HG03196 (cell line): ENCODE measurements at regions not wholly inside any gene's neighbourhood (a gene's known extent, or its start where the extent isn't known, plus 50 kb on each side); places are given as distances from the start of the nearest gene placed in this dataset.
"Not testable (repeated sequence)": the region's sequence is repeated elsewhere in the genome, so short reads cannot be mapped to it uniquely, and the experiment has no call there.

Experiments
- ATAC-seq: cut with Tn5 transposase; IDR thresholded peaks from one replicate; pipeline ENCODE4 v1.9.1; 2021; ENCODE audit not compliant: unreplicated experiment

- ATAC-seq = no peak
Measured at GRCh38 chr14:43471595-43471994, 1035.5 kb downstream of the FSCB start.

DNA sequence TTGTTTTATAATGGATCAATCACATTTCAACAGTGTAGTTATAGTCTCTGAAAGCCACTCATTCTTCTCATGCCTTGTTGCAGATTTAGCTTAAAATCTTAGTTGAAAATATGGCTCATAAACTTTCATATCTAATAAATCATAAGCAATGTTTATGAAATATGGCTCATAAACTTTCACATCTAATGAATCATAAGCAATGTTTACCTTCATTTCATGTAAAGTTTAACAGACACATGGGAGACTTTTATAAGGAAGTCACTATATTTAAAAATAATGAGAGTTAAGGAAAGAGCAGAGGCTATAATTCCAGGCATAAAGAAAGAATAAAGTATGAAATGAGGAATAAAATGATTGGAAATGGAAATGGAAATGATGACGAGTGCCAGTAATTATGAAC, 1042.1 kb downstream of the FSCB start:
- ATAC-seq = no peak

DNA sequence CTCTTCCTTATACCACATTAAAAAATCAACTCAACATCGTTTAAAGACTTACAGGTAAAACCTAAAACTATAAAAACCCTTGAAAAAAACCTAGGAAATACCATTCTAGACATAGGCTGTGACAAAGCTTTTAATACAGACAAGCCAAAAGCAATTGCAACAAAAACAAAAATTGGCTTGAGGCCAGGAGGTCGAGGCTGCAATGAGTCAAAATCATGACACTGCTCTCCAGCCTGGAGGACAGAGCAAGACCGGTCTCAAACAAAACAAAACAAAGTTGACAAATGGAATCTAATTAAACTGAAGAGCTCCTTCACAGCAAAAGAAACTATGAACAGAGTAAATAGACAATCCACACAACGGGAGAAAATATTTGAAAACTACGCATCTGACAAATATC, 1057.8 kb downstream of the FSCB start:
- ATAC-seq = no peak

- no peak for ATAC-seq
Measured at GRCh38 chr14:43438056-43438455, 1069.0 kb downstream of the FSCB start.

DNA sequence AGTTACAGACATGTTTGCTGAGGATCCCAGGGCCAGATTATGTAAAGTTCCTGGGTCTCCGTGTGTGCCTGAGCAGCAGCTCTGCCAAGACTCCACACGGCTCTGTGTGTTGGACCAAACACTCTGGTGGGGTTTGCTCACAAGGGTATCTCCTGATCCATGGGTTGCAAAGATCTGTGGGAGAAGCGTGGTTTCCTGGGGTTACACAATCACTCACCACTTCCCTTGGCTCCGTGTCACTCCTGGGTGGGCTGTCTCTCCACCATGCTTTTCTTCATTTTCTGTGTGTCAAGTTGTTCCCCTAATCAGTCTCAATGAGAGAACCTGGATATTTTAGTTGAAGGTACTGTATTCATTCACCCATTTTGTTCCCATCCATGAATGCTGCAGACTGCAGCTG, 1088.8 kb downstream of the FSCB start:
- no peak for ATAC-seq

DNA sequence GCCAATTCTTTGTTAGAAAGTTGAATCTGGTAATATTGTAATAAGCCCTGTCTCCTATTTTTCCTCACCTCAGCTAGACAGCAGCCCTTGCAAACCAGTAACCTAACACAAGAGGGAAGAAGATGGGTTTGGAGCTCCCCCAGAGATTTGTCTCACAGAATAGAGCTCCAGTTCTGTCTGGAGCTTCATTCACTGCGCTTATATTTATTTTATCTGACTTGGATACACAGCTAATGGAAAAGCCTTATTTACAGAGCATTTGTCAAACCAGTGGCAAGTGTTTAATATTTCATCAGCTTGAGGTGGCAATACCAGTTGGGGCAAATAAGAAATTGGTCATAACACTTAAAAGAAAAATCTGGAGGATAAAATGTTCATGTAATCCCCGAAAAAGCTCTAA, 1094.0 kb downstream of the FSCB start:
- no peak for ATAC-seq

DNA sequence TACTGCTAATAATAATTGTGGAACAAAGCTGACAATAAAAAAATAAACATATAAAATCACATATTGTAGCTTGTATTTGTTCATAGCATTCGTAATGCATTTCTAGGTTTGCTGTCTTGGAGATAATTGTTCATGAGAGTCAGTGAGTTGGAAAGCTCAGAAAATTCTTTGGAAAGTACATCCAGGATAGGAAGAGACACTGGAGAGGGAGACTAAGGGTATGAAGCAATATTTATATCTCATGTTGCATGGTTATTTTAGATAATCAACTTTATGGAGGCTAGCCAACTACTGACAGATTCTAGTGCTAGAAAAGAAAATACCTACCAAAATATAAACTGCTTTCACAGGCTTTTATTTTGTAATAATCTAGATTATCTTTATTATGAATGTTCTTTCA, 1095.2 kb downstream of the FSCB start:
- ATAC-seq = no peak

DNA sequence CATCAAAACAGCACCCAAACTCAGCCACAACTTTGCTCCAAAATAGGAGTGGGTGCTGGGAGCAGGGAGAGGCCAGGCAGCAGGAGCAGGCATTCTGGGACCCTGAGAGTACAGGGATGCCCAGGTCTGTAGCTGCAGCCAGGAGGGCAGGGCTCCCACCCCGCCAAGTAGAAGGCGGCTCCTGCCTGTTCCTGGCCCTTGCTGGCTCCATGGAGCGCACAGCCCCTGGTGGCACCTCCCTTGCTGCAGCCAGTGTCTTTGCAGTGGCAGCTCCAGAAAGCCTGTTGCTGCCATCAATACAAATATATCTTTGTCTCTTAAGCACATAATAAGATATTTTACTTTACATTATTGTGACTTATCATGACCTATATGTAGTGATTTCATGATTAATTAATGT, 1096.5 kb downstream of the FSCB start:
- no peak for ATAC-seq

GRCh38 chr14:43408472-43408871, 1098.6 kb downstream of the FSCB start:
- ATAC-seq = no peak

DNA sequence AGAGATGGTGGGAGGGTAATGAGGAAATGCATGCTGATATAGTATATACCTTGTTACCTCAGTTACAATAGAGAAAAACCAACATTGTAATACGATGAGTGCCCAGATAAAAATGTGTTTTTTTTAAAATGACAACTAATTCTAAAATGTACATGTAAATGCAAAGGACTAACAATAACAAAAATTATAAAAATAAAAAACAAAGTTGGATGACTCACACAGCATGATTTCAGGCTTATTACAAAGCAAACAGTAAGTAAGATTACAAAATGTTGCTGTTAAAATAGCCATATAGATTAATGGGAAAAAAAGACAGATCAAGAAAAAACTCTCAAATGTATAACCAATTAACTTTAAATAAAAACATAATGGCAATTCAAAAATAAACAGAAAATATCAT, 1099.4 kb downstream of the FSCB start:
- ATAC-seq = no peak

GRCh38 chr14:43406931-43407330, 1100.2 kb downstream of the FSCB start:
- no peak for ATAC-seq

DNA sequence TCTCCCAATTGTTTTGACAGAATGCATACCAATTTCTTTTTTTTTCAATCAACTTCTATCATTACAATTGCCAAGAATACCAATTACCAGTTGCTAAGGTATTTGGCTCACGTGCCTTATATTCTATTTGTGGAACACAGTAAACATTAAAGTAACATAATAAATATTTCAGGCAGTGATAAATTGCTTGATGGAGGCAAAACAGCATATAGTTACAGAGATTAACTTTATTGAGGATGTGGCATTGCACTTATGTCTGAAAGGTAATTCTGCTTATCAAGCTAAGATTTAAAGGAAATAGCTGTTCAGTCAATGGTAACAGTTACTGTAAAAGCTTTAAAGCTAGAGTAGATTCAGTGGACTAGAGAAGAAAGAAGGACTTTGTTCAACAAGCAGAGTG, 1107.8 kb downstream of the FSCB start:
- ATAC-seq = no peak

- not testable (repeated sequence) for ATAC-seq
Measured at GRCh38 chr14:43370565-43370896, 1136.6 kb downstream of the FSCB start.

- ATAC-seq = no peak
Measured at GRCh38 chr14:43369710-43370564, 1137.1 kb downstream of the FSCB start.

- ATAC-seq = no peak
Measured at GRCh38 chr14:43362586-43362985, 1144.5 kb downstream of the FSCB start.

DNA sequence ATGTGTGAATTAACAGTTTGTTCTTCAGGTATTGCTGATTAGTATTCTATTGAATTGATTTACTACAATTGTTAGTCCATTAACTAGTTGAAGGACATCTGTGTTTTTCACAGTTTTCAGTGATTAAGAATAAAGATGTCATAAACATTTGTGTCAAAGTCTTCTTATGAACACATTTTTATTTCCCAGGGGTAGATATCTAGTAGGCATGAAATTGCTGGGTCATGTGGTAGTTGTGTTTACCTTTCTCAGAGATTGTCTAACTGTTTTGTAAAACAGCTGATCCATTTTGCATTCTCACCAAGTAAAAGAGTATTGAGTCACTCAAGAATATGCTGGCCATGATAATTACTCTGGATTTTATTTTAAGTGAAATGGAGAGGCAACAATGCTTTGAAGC, 1145.3 kb downstream of the FSCB start:
- no peak for ATAC-seq

DNA sequence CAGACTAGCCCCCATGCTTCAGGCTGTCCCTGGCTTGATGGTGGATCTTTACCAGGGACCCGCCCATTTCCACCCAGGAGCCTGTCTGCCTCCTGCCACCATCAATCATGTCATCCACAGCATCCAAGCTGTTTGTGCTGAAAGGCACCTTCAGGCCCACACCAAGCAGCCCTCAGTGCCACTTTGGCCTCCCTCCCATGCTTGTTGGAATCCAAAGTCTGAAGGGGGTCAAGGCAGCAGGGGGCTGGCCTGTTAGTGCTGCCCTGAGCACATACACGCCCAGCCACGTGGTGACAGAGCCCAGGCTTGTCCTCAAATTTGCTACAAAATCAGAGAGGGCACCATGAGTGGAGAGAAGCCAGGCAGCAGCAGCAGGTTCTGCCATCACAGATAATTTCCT, 1146.8 kb downstream of the FSCB start:
- ATAC-seq = no peak

- no peak for ATAC-seq
Measured at GRCh38 chr14:43359317-43359716, 1147.8 kb downstream of the FSCB start.

DNA sequence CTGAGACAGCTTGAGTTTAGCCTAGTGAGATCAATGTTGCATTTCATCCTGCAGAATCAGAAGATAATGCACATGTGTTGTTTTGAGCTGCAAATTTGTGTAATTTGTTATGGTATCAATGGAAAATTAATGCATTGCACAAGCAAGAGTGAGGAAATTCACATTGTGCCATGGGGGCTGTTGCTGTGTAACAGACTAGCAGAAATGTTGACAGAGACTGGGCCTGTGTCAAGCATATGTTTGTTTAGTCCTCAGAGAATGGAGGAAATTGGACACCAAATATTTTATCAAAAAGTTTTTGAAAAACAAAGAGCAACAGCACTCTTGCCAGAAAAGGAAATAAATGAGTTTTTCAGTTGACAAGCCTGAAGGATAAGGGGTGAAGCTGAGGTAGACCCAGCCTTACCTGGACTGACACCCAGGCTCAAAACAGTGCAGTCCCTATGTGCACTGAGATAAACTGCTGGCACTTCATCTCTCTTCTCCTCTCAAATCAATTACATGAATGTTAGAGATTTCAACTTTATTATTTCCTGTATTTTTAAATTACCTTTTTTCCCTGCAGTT, 1150.0 kb downstream of the FSCB start:
- ATAC-seq = no peak

GRCh38 chr14:43356382-43356781, 1150.7 kb downstream of the FSCB start:
- ATAC-seq = no peak

DNA sequence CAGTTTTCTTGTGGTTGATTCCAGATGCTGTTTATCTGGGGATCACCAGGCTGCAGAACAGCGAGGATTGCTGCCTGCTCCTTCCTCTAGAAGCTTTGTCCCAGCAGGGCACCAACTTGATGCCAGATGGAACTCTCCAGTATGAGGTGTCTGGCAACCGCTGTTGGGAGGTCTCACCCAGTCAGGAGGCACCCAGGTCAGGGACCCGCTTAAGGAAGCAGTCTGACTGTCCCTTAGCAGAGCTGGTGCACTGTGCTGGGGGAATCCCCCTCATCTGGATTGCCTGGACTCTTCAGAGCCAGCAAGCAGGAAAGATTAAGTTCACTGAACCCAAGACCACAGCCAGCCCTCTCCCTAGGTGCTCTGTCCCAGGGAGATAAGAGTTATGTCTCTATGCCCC, 1165.2 kb downstream of the FSCB start:
- no peak for ATAC-seq

- ATAC-seq = no peak
Measured at GRCh38 chr14:43338713-43339112, 1168.4 kb downstream of the FSCB start.

DNA sequence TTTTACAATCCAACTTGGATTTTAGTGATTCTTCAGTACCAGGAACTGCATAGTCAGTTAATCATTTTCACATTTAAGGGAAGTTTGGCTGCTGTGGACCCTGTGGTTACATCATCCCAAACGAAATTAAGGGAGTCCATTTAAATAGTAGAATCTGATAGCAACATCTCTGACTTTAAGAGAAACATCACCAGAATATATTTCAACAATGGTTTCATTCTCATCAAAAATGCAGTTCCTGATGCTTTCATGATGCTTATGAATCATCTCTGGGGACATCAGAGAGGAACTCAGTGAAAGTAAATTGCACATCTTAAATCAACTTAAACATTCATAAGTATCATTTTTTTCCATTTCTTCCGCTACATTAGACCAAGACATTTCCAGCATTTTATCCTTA, 1170.7 kb downstream of the FSCB start:
- no peak for ATAC-seq
